ENCODE measurements at regions not wholly inside any gene's neighbourhood (a gene's known extent, or its start where the extent isn't known, plus 50 kb on each side); places are given as distances from the start of the nearest gene placed in this dataset.

GRCh38 chr6:134708079-134708478, 241.8 kb downstream of the ALDH8A1 start:
- no peak for TF ChIP-seq EZH2 (IDR thresholded peaks at IDR 0.05; ENCODE audit: insufficient read depth, poor library complexity, severe bottlenecking)
- no peak for TF ChIP-seq EZH2phosphoT487 (IDR thresholded peaks at IDR 0.05; ENCODE audit: insufficient read depth, low read depth)
